ENCODE measurements at regions not wholly inside any gene's neighbourhood (a gene's known extent, or its start where the extent isn't known, plus 50 kb on each side); places are given as distances from the start of the nearest gene placed in this dataset.
"Not testable (repeated sequence)": the region's sequence is repeated elsewhere in the genome, so short reads cannot be mapped to it uniquely, and the experiment has no call there.

GRCh38 chr13:44697058-44697457 lies 120.9 kb upstream of the TSC22D1 start:
- no peak for DNase-seq

DNA sequence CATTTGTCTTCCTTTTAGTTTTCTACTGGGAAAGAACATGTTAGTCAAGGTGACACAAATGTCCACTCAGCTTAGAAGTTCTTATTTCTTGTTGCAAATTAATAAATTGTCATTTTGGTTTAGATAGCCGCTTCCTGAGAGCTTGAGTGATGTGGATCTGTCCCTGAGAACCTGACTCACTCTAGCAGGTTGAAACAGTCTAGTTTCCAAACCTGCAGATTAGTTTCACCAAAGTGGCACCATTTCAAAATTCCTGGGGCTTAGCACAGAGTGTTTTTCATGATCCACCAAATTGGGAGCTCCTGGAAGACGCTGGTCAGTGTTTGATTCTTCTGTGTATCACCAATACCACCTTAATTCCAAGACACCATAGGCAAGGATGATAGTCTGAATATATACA lies 119.4 kb upstream of the TSC22D1 start:
- no peak for DNase-seq

DNA sequence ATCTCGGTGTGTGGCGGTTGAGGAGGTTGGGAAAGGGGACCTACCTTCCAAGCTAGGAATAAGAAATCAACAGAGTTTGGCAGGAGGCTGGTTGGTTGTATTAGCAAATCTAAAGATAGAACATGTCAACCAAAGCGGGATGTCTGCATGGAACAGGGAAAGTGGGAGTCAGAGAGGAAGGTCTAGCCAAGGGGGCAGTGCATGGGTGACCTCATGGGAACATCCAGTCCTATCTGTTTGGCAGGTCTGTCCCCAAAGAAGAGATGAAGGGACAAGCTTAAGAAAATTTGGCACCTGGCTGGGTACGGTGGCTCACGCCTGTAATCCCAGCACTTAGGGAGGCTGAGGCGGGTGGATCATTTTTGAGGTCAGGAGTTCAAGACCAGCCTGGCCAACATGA lies 118.7 kb upstream of the TSC22D1 start:
- DNase-seq: no peak

DNA sequence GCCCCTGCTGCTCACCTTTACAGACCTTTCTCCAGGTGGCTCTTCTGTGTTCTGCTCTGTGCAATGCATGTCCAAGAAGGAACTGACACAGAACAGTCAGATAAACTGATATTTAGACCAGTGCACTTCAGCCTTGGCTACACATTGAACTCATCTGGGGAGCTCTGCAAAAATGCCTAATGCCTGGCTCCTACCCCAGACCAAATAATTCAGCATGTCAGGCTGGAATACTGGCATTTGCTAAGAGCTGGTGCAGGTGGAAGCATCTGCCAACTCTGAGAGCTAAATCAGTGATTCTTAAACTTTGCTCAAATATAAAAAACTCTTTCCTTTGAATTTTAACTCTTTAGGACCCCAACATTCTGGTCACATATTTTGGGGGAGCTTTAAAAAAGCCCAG lies 118.2 kb upstream of the TSC22D1 start:
- no peak for DNase-seq

GRCh38 chr13:44693156-44693764 lies 117.1 kb upstream of the TSC22D1 start:
- no peak for DNase-seq

DNA sequence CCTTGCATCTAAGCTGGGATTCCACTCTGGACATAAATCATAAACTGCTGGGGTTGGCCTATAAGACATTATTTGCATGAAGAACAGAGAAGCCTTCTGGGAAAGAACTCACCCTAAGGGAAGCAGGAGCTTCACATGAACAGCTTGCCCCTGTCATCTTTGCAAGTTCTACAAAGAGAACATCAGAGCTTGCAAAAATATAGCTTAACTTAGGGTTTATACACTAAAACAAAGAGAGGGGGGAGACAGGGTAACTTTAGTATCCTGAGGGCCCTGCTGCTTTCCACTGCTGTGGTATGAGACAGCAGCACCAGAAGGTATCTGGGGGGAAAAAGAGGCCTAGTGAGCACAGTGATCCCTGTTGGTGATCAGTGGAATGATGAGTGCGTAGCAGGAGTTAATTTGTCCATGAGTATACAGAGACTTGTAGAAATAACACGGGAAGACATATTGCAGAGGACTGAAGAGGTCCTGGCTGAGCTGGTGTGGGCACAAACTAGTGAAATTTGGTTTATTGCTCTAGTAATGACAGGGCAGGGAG lies 116.1 kb upstream of the TSC22D1 start:
- peak; percentile 4 for DNase-seq

GRCh38 chr13:44690376-44690775 lies 114.2 kb upstream of the TSC22D1 start:
- DNase-seq: no peak

DNA sequence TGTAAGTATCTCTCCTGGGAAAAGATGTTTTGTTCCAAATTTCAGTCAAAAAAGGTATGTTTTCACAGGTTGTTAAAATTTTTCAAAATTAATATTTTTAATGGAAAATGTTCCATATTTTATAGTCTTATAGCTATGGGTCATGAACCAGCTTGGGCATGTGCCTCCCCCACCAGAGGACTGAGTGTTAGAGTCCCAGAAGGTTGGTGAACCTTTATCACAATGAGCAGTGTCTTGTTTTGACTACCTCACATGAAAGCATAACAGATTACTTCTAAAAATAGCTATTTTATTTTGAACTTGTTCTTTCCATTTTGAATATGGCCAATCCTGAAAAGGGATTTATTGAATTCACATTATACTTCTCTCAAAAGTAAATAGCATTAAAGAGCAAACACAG lies 112.5 kb upstream of the TSC22D1 start:
- DNase-seq: no peak

DNA sequence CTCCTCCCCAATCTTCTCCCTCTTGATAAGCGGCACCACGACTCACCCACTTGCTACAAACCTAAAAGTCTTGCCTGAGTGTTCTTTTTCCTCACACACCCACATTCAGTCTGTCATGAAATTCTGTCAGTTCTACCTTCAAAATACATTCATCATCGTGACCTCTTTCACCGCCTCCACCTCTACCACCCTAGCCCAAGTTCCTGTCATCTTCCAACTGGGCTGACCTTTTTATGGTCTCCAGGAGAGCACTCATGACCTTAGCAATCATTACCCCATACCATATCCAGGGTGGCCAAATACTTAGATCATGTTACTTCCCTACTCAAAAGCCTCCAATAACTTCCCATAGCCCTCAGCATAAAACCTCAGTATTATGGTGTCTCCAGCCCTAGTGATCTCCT lies 110.4 kb upstream of the TSC22D1 start:
- DNase-seq: no peak

GRCh38 chr13:44685641-44686040 lies 109.5 kb upstream of the TSC22D1 start:
- DNase-seq: peak; percentile 4

DNA sequence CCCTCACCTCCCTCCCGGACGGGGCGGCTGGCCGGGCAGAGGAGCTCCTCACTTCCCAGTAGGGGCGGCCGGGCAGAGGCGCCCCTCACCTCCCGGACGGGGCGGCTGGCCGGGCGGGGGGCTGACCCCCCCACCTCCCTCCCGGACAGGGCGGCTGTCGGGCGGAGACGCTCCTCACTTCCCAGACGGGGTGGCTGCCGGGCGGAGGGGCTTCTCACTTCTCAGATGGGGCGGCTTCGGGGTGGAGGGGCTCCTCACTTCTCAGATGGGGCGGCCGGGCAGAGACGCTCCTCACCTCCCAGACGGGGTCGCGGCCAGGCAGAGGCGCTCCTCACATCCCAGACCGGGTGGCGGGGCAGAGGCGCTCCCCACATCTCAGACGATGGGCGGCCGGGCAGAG lies 106.3 kb upstream of the TSC22D1 start:
- DNase-seq: not testable (repeated sequence)

DNA sequence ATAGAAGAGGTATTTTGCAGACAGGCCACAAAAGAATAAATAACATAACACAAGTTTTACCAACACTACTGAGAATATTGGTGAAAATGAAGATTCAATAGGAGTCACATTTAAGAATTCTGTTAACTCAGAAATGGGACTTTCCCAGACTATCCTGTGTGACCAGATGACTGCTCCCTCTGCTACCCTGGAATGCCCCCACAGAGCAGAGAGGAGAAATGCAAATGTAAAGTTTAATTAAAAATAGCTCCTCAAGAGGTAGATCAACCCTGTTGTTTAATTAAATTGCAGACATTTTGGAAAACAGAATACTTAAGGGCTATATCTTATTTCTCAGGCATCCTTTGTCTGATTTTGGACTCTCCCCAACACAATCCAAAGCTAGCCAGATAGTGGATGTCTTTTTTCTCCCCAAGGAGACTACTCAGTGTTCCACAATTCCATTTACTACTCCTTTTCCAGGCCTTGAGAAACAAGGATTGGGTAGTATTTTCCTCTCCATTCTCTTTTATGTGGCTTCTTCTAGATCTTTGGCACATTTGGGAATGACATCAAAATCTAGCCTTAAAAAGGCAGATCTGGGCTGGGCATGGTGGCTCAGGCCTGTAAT lies 104.7 kb upstream of the TSC22D1 start:
- no peak for DNase-seq

GRCh38 chr13:44679597-44679996 lies 103.5 kb upstream of the TSC22D1 start:
- DNase-seq: no peak

DNA sequence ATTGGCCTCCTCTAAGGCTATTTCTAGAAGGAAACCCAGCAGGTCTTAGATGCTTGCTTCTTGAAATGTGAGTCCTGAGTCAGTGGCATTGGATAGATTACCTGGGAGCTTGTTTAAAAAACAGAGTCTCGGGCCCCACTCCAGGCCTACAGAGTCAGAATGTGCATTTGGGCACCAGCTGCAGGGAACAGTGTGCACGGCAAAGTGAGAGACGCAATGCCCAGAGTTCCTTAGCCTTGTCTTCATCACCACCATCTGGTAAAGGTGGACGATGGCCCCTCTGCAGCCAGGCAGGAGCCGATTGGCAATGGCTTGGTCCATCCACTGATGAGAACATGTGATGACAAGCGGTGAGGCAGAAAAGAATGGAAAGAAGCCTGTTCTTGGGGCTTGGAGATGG lies 102.1 kb upstream of the TSC22D1 start:
- DNase-seq: no peak

- DNase-seq: no peak
Observed at GRCh38 chr13:44676534-44676933, 100.4 kb upstream of the TSC22D1 start.

DNA sequence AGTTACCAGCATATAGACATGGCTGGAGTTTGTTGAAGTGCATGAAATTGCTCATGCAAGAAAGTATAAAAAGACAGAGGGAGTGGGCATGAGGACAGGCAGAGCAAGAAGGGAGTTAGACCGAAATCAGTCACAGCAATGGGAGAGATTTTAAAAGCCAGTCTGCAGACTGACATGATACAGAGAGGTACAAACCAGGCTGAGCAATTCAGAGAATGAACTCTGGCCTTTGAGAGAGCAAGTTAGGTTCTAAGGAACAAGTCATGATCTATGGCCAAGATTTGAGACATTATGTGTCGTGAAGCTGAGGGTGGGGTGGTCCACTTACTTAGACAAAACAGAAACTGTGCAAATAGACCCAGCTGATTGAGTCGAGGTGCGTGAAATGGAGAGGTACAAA lies 93.4 kb upstream of the TSC22D1 start:
- DNase-seq: no peak

DNA sequence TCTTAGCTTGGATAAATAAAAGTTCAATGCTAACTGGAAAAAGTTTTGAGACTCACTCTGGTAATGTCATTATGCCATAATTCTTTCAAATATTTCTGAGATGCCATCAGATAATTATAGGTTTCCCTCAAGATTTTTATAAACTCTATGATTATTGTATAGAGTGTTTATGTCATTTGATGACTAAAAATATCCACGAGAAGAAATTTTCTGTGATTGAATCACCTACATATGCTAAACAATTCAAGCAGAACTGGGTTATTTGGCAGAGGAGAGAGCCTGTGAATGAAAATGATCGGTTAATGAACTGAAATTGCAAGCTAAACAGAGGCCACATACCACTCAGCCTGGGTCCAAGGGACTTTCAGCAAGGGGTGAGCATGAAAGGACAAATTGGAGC lies 92.6 kb upstream of the TSC22D1 start:
- no peak for DNase-seq

- no peak for DNase-seq
Observed at GRCh38 chr13:44667943-44668342, 91.8 kb upstream of the TSC22D1 start.

- DNase-seq: not testable (repeated sequence)
Observed at GRCh38 chr13:44666538-44666937, 90.4 kb upstream of the TSC22D1 start.

DNA sequence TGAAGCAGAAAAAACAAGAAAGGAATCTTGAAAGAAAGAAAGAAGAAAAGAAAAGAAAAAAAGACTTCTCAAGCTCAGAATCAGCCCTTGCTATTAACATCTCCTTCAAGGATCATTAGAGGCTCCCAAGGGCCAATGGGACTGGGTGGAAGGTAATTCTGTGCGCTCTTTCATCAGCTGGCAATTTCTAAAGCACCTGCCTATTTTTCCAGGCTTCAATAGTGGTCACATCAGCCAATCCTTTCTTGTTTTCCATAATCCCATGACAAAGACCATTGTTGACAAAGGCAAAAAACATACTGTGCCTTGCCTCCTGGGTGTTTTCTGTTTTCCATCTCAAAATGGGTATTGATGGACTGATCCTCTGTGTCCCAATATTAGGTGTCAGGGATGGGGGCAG lies 88.2 kb upstream of the TSC22D1 start:
- DNase-seq: peak; percentile 46

DNA sequence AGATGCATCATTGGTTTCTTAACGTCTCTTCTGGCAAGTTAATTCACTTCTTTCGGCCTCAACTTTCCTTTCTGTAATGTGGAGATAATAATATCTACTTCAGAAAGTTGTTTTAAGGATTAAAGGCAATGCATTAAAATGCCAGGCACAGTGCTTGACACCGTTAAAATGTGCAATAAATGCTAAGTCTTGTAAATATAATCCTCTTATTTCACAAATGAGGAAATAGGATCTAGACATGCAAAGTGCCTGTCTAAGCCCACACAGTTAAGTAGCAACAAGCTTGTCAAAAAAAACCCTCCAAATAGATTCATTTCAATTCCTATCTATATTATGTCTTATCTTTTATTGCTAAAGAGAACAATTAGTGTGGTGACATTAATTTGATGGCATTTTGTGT lies 86.4 kb upstream of the TSC22D1 start:
- no peak for DNase-seq

- no peak for DNase-seq
Observed at GRCh38 chr13:44661936-44662335, 85.8 kb upstream of the TSC22D1 start.

DNA sequence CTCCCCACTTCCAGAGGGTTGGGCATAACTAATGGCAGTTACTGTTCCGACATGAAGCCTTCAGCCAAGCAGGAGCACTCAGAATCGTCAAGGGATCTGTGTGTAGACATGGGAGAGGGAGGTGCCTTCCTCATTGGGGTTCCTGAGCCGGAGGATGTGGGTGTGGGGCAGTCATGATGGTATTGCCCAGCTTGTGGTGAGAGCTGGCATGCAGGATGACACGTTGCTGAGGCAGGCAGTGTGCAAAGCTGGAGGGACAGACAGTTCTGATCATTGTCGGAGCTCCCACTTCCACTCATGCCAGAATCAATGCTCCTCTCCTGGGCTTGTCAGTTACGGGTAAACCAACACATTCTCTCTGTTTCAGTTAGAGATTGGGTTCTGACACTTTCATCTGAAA lies 83.9 kb upstream of the TSC22D1 start:
- no peak for DNase-seq

DNA sequence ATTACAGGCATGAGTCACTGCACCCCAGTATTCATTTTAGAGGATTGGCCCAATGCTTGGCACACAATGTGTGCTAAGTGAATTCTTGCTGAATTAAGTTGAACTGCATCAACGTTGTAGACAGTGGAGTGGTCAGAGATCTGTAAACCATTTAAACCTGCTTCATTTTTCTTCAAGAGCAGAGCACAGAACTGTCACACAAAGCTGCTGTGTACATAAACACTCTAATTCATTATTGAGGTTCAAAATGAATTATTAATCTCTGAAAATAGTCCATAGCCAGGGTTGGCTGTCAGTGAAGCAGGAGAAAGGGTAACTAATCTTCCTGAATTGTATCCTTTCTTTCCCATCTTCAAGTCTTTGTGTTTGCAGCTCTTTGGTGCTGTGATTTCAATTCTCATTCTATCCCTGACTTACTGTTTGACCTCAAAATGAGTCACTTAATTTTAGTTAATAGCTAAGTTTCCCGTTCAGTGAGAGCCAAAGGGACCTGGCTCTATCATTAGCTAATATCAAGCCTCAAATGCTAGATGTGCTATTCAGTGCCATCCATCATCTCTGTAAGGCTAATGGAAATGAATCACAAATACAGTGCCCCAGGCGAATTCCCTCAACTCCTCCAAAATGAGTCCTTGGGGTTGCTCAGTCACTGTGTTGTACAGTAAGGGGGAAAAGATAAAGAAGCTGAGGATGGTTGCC lies 77.0 kb upstream of the TSC22D1 start:
- no peak for DNase-seq
